Liver (tissue), 8 donors: ENCODE measurements at regions not wholly inside any gene's neighbourhood (a gene's known extent, or its start where the extent isn't known, plus 50 kb on each side); places are given as distances from the start of the nearest gene placed in this dataset.

Source experiments
- DNase-seq: peaks from one replicate; pipeline ENCODE4 v3.0.0-alpha.2; 2017; ENCODE audit warnings: low spot score
- H3K27ac ChIP-seq, 2 donors: one replicate each; pipeline ENCODE4 v1.7.0; 2013; ENCODE audit warnings: inconsistent platforms in 2 of 2, low read length in 2 of 2, control low read depth in 1 of 2, low read depth in 1 of 2, mild to moderate bottlenecking in 1 of 2
- H3K27me3 ChIP-seq, 4 donors: one replicate each; pipeline versions ENCODE4 v1.6.1 to v1.7.0; 2013; ENCODE audit warnings: low read length in 3 of 4, inconsistent platforms in 1 of 4, mild to moderate bottlenecking in 1 of 4, moderate library complexity in 1 of 4; ENCODE audit not compliant: control insufficient read depth in 4 of 4, insufficient read depth in 4 of 4
- H3K36me3 ChIP-seq, 4 donors: one replicate each; pipeline versions ENCODE4 v1.6.1 to v1.7.0; 2013; ENCODE audit warnings: low read length in 3 of 4, mild to moderate bottlenecking in 3 of 4, low read depth in 1 of 4, moderate library complexity in 1 of 4; ENCODE audit not compliant: control insufficient read depth in 4 of 4, insufficient read depth in 3 of 4
- H3K4me1 ChIP-seq, 4 donors: one replicate each; pipeline versions ENCODE4 v1.6.1 to v1.7.0; 2013; ENCODE audit warnings: low read length in 3 of 4, mild to moderate bottlenecking in 3 of 4, moderate library complexity in 1 of 4; ENCODE audit not compliant: control insufficient read depth in 4 of 4, insufficient read depth in 4 of 4
- H3K4me3 ChIP-seq, 3 donors: one replicate each; pipeline versions ENCODE4 v1.6.1 to v1.7.0; 2013; ENCODE audit warnings: low read length in 3 of 3, control low read depth in 1 of 3, low read depth in 1 of 3, mild to moderate bottlenecking in 1 of 3
- H3K9ac ChIP-seq, 2 donors: one replicate each; pipeline ENCODE4 v1.7.0; 2013; ENCODE audit warnings: low read length in 2 of 2, mild to moderate bottlenecking in 2 of 2, moderate library complexity in 2 of 2, control low read depth in 1 of 2, low read depth in 1 of 2
- H3K9me3 ChIP-seq, 4 donors: one replicate each; pipeline versions ENCODE4 v1.6.1 to v1.7.0; 2013; ENCODE audit warnings: low read length in 3 of 4; ENCODE audit not compliant: control insufficient read depth in 4 of 4
- ATF3 ChIP-seq: IDR thresholded peaks from 2 replicates; pipeline ENCODE4 v1.6.1; 2016; ENCODE audit warnings: antibody characterized with exemption
- CTCF ChIP-seq: fragments of 150-350 bp; IDR thresholded peaks from 2 replicates; pipeline ENCODE4 v1.5.1; 2017; ENCODE audit warnings: improper control_type of control experiment, low read depth, low read length; ENCODE audit not compliant: missing input control
- EGR1 ChIP-seq, 2 donors: IDR thresholded peaks; 2 replicates each; pipeline ENCODE4 v1.6.1; 2016 to 2018; ENCODE audit warnings: antibody characterized with exemption in 2 of 2, low read depth in 2 of 2
- FOXA1 ChIP-seq: IDR thresholded peaks from 2 replicates; pipeline ENCODE4 v1.6.1; 2016; ENCODE audit warnings: antibody characterized with exemption
- GABPA ChIP-seq, 2 donors: IDR thresholded peaks in 1 of 2; conservative IDR thresholded peaks in 1 of 2; 2 replicates each; pipeline ENCODE4 v1.6.1; 2016; ENCODE audit warnings: antibody characterized with exemption in 2 of 2, mild to moderate bottlenecking in 1 of 2, moderate library complexity in 1 of 2
- HNF4A ChIP-seq, 2 donors: conservative IDR thresholded peaks; 2 replicates each; pipeline ENCODE4 v1.6.1; 2016; ENCODE audit warnings: antibody characterized with exemption in 2 of 2, mild to moderate bottlenecking in 2 of 2
- HNF4G ChIP-seq: IDR thresholded peaks from 2 replicates; pipeline ENCODE4 v1.6.1; 2016; ENCODE audit warnings: antibody characterized with exemption
- JUND ChIP-seq, 2 donors: IDR thresholded peaks; 2 replicates each; pipeline ENCODE4 v1.6.1; 2016; ENCODE audit warnings: antibody characterized with exemption in 2 of 2
- MAX ChIP-seq: IDR thresholded peaks from 2 replicates; pipeline ENCODE4 v1.6.1; 2016; ENCODE audit warnings: antibody characterized with exemption
- NR2F2 ChIP-seq: IDR thresholded peaks from 2 replicates; pipeline ENCODE4 v1.6.1; 2016; ENCODE audit warnings: antibody characterized with exemption
- REST ChIP-seq: IDR thresholded peaks from 2 replicates; pipeline ENCODE4 v1.6.1; 2016; ENCODE audit warnings: antibody characterized with exemption, mild to moderate bottlenecking
- RXRA ChIP-seq, 2 donors: IDR thresholded peaks; 2 replicates each; pipeline ENCODE4 v1.6.1; 2017 to 2018; ENCODE audit warnings: antibody characterized with exemption in 2 of 2, mild to moderate bottlenecking in 1 of 2
- SP1 ChIP-seq: IDR thresholded peaks from 2 replicates; pipeline ENCODE4 v1.6.1; 2018; ENCODE audit warnings: antibody characterized with exemption, mild to moderate bottlenecking
- TAF1 ChIP-seq: conservative IDR thresholded peaks from 2 replicates; pipeline ENCODE4 v1.6.1; 2016; ENCODE audit warnings: antibody characterized with exemption, mild to moderate bottlenecking
- YY1 ChIP-seq: IDR thresholded peaks from 2 replicates; pipeline ENCODE4 v1.6.1; 2016; ENCODE audit warnings: antibody characterized with exemption, mild to moderate bottlenecking
- ZBTB33 ChIP-seq: IDR thresholded peaks from 2 replicates; pipeline ENCODE4 v1.6.1; 2016; ENCODE audit warnings: antibody characterized with exemption
- WGBS: extraction: QIAGEN DNeasy Blood & Tissue Kit; methylation state at CpG from one replicate; pipeline ENCODE4 v1.1.7; 2013; 5-methylcytosine and 5-hydroxymethylcytosine counted together
- donor health status: healthy.
- donor health status: healthy.
- donor health status: healthy.
- donor health status: healthy.
- donor health status: healthy.

GRCh38 chr9:87381050-87381711 lies 116.5 kb upstream of the DAPK1 start:
- 59% methylated on average over 4 of the region's 4 CpGs for WGBS
- Histone ChIP-seq H3K27ac (peak overlapping the region; percentile 15 to 49), H3K36me3 (no peaks in the 10 kb centered on the region), H3K9me3 (no peaks in the 10 kb centered on the region), H3K4me1 (peaks cover 7 to 30% (median 21%) of the 10 kb centered on the region in 4 donors), H3K9ac (no peak overlapping the region), H3K27me3 (no peaks in the 10 kb centered on the region), H3K4me3 (no peak overlapping the region)
- TF ChIP-seq HNF4A (conservative IDR thresholded peaks at IDR 0.05) (peak in 1 of 2 donors; percentile 15), RXRA (IDR thresholded peaks at IDR 0.05) (peak in 1 of 2 donors; percentile 55), TAF1 (no peak), FOXA1 (no peak)
- DNase-seq, result no peak

- Histone ChIP-seq H3K9ac (no peak overlapping the region), H3K27ac (peak overlapping the region; percentile 15 to 49), H3K4me3 (no peak overlapping the region), H3K4me1 (peaks cover 9 to 36% (median 26%) of the 10 kb centered on the region in 4 donors), H3K9me3 (no peaks in the 10 kb centered on the region), H3K27me3 (no peaks in the 10 kb centered on the region), H3K36me3 (no peaks in the 10 kb centered on the region)
- no peak for DNase-seq
- TF ChIP-seq FOXA1, result no peak
- TF ChIP-seq MAX, result no peak
- TF ChIP-seq JUND (IDR thresholded peaks at IDR 0.05), result no peak
- TF ChIP-seq CTCF, result no peak
- TF ChIP-seq ZBTB33, result no peak
- no peak for TF ChIP-seq HNF4G
- no peak for TF ChIP-seq NR2F2
- TF ChIP-seq SP1, result no peak
- TF ChIP-seq TAF1, result no peak
- TF ChIP-seq EGR1 (IDR thresholded peaks at IDR 0.05; ENCODE audit: low read depth in 2 of 2), result no peak
- no peak for TF ChIP-seq REST
- no peak for TF ChIP-seq ATF3
- no peak for TF ChIP-seq YY1
- no peak for TF ChIP-seq GABPA (IDR thresholded peaks at IDR 0.05 in 1 of 2, conservative IDR thresholded peaks at IDR 0.05 in 1 of 2)
- 62% methylated on average over 4 of the region's 4 CpGs for WGBS
These were observed 115.9 kb upstream of the DAPK1 start for GRCh38 chr9:87381746-87382145.
